ENCODE measurements at regions not wholly inside any gene's neighbourhood (a gene's known extent, or its start where the extent isn't known, plus 50 kb on each side); places are given as distances from the start of the nearest gene placed in this dataset.

DNA sequence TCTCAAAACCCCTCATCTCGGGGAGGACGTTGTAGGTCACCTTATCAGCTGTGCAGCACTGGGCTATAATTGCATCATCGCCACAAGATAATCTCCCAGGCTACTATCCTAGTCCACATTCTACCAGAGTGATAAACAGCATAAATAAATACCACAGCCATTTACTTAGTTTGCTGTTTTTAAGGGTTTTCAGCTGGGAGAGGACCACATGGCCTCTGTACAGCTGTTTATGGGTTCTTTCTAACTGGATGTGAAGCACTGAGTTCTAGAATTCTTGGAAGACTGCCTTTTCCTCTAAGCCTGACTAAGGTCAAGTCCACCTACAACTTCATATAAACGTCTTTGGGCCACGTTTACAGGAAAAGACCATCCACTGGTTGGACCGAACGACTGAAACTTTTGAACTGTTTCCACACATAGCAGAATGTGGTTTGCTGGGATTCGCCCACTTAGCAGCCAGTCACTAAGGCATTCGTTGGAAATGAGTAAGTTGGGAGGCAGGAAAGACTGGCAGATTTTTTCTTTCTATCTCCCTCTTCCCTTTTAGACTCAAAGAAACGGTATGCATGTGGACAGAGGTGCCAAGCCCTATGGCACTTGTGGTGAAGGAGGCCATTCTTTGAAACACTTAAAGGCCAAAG is 752.5 kb upstream of the SGCG start:
- DNase-seq (ENCODE audit: low spot score), result no peak

DNA sequence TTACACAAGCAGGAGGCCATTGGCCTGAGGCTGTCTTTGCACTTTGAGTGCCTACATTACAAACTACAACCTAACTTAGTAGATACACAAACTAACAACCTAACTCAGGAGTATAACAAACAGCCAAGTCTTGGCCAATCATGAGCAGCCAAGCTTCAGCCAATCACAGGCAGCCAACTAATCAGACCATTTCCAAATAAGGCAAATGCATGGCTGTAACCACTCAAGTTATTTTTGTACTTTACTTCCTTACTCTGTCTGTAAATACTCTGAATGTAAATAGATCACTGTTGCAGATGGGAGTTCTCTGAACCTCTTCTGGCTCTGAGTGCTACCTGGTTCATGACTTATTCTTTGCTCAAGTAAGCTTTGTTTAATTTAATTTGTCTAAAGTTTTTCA is 748.1 kb upstream of the SGCG start:
- no peak for DNase-seq (ENCODE audit: low spot score)

DNA sequence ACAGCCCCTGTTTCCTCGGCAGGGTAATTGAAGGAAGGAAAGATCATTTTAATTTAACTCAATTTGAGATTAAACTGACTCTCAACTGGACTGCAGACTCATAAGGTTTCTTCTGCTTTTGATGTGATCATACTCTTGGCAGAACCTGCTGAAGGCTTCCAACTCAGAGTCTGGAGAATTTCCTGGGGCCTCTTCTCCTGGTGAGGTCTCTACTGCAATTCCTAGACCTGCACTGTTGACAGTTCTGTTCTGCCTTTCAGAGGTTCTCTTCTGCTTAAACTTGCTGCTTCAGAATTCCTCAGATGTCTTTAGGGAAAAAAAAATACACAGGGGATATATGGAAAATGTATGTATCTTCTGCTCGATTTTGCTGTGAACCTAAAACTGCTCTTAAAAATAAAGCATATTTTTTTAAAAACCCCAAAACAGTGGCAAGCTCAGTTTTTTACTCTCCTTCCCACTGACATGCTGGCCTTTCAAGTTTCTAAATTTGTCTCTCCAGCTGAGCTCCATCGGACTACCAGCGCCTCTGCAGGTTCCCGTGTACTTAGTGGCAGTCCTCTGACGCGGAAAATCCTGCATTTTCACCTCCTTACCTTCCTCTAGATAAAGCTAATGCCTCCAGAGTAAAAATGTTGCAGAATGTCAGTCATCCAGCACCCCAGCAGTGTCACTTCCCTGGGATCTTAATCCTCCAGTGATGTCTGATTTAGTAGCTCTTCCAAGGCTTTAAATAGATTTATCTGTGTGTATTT is 733.5 kb upstream of the SGCG start:
- DNase-seq (ENCODE audit: low spot score), result no peak

DNA sequence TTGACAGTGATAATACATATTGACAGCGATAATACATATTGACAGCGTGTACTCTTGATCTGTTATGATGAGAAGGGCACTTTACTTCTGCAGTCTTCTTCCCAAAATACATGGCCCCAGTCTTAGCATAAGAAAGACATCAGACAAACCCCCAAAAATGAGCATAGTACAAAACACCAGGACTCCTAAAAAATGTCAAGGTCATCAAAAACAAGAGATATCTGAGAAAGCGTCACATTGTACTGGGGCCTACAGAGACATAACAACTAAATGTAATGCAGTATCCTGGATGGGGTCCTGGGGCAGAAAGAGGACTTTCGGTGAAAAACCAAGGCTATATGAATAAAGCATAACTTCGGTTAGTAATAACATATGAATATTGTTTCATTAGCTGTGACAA is 731.5 kb upstream of the SGCG start:
- DNase-seq (ENCODE audit: low spot score), result no peak

GRCh38 chr13:22451327-22451741 is 729.4 kb upstream of the SGCG start:
- DNase-seq (ENCODE audit: low spot score), result peak; percentile 69

DNA sequence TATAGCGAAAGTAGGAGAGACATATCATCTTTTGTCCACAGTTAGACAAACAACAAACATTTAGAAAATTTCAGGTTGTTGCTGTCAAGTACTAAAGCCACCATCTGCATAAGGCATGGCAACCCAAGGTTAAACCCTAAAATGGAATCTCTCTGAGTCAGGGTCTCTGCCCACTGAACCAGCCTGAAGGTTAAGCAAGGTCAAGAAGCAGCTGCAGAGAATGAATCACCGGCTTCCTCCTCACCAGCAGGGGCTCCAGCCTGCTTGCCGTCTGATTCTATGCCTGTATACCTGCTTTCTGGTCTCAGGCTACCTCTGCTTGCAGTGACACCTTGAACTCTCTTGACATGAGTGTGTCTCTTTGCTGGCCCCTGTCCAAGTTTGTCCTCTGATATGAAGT is 726.2 kb upstream of the SGCG start:
- no peak for DNase-seq (ENCODE audit: low spot score)

DNA sequence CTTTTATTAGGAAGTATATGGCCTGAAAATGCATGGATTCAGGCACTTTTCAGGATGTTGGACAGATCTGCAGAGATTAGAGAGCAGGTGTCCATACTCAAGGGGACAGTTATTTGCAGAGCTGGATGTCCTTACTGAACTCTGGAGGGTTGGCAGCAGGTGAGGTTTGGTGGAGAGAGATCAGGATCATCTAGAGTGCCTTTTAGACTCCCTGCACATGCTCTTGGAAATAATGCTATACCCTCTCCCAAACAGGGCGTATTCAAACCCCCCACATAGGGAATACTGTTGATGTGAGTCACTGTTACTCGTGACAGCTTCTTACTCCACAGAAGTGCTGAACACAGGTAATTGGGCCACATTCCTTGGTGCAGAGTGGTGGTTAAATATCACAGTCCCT is 725.7 kb upstream of the SGCG start:
- DNase-seq (ENCODE audit: low spot score), result no peak

GRCh38 chr13:22461854-22462490 is 718.8 kb upstream of the SGCG start:
- DNase-seq (ENCODE audit: low spot score), result no peak

GRCh38 chr13:22463089-22463488 is 717.7 kb upstream of the SGCG start:
- DNase-seq (ENCODE audit: low spot score), result no peak

- no peak for DNase-seq (ENCODE audit: low spot score)
Observed at GRCh38 chr13:22468045-22468444, 712.7 kb upstream of the SGCG start.

DNA sequence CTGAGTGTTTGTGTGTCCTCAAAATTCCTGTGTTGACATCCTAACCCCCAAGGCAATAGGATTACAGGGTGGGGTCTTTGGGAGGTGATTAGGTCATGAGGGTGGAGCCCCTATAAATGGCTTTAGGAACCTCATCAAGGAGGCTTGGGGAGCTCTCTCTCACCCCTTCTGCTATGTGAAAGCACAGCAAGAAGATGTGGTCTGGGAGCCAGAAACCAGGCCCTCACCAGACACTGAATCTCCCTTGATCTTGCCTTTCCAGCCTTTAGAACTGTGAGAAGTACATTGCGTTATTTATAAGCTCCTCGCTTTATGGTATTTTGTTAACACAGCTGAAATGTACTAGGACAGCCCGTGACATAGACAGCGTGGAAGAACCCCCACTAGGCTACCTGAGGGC is 712.0 kb upstream of the SGCG start:
- no peak for DNase-seq (ENCODE audit: low spot score)

- DNase-seq (ENCODE audit: low spot score), result no peak
Observed at GRCh38 chr13:22469452-22469851, 711.3 kb upstream of the SGCG start.

GRCh38 chr13:22470075-22470474 is 710.7 kb upstream of the SGCG start:
- DNase-seq (ENCODE audit: low spot score), result no peak

GRCh38 chr13:22482496-22483000 is 698.2 kb upstream of the SGCG start:
- no peak for DNase-seq (ENCODE audit: low spot score)

GRCh38 chr13:22483276-22483675 is 697.5 kb upstream of the SGCG start:
- DNase-seq (ENCODE audit: low spot score), result no peak

GRCh38 chr13:22486490-22486889 is 694.3 kb upstream of the SGCG start:
- DNase-seq (ENCODE audit: low spot score), result no peak

GRCh38 chr13:22487932-22488331 is 692.8 kb upstream of the SGCG start:
- DNase-seq (ENCODE audit: low spot score), result no peak

DNA sequence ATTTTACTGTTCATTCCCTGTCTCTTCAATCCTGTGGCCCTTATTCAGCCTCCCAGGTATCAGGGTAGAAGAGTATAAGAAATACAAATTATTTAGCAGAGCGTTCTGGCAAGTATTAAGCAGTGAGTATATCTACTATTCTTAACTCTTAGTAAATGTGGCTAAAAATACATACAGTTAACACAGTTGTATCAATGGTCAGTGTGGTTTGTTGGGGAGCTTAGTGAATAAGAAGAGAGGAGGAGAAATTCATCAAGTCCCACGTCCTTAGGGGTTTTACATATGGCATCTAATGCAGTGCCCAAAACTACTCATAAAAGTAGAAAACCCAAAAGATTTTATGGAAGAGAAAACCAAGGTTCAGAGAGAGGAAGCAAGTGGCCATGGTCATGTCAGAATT is 691.0 kb upstream of the SGCG start:
- no peak for DNase-seq (ENCODE audit: low spot score)

DNA sequence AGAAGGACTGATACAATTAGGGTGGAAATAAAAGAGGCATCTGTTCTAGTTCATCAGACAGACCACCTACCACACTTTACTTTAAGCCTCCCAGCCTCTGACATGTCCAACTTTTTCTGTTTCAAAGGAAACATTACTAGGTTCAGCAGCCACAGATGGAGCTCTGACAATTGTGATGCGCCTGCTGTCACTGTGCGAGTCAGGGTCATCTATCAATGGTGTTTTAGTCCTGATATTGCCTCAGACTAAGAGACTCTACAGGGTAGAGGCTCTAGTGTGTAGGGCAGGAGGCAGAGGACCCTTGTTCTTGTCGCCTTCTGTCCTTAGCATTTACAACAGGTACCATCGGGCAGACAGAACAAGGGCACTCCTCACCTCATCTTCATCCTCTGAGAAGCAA is 685.0 kb upstream of the SGCG start:
- no peak for DNase-seq (ENCODE audit: low spot score)

DNA sequence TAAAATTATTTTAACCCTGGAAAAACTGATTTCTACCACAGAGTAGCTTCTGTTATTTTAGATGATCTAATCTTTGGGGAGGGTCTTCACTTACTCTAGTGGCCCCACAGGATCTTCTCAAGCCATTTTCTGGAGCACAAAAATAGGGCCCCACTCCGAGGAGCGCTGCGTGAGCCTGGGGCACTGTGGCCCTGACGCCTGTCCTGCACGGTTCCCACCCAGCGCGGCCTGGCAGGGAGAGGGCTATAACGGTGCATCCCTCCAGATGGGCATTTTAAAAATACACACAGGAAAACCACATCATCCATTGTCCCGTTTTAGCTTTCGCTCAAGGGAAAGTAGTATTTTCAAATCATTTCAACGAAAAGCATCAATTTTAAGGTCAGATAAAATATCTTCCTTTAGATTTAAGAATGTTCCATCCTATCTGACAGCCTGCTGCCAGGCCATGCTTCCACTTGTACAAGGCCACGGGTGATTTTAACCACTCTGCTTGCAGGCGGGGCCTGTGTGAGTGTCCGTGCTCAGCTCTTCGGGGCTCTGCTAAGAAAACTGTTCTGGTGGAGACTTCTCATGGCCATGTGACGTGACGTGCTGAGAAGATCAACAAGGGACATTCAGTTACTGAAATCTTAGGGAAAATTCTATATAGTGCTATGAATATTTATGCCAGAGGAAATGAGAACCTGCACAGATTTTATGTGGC is 683.8 kb upstream of the SGCG start:
- DNase-seq (ENCODE audit: low spot score), result no peak

DNA sequence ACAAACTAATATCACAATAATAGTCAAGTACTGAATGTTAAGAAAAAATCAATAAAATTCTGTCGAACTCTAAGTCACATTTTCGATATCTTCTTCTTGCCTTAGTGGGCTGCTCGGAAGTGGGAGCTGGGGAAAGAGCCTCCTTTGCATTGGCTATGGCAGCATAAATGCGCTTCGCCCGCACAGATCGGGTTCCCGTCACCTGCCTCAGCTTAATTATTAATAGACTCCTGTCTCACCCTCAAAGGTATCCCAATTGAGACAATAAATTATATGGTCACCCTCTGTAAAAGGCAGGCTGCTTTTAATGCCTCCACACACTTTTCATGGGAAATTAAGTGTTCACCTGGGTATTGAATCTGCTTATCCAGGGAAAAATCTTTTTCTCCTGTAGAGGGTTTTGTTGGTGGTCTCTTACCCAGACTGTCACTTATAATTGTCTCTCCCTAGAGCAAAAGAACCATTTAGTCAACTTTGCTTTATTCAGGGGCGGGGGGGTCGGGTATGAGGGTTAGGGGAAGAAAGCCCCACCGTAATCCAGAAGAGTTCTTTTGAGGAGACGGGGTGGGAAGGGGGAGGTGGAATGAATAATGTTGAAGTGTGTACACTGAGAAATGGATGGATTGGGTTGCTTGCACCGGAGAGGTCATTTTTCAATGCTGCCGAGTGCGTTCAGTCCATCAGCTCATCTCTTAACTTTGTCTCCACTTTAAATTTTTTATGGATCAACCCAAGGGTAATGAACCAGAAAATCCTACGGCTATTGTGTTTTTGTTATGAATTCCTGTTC is 682.6 kb upstream of the SGCG start:
- DNase-seq (ENCODE audit: low spot score), result no peak

DNA sequence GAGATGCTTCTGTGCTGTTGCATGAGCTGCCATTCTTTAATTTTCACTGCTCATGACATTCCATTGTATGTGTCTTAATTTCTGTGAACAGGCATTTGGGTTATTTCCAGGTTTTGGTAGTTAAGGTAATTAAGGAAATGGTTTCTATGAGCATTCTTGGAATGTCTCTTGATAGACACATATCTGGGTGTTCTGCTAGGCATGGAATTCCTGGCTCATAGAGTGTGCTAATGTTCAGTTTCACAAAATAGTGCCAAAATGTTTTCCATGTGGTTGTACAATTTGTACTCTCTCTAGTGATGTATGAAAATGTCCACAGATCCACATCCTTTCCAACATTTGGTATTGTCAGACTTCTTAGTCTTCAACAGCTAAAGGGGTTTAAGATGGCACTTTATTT is 680.9 kb upstream of the SGCG start:
- DNase-seq (ENCODE audit: low spot score), result no peak

Data from ecto neural progenitor cell (in vitro differentiated cells).